ENCODE measurements at regions not wholly inside any gene's neighbourhood (a gene's known extent, or its start where the extent isn't known, plus 50 kb on each side); places are given as distances from the start of the nearest gene placed in this dataset.

DNA sequence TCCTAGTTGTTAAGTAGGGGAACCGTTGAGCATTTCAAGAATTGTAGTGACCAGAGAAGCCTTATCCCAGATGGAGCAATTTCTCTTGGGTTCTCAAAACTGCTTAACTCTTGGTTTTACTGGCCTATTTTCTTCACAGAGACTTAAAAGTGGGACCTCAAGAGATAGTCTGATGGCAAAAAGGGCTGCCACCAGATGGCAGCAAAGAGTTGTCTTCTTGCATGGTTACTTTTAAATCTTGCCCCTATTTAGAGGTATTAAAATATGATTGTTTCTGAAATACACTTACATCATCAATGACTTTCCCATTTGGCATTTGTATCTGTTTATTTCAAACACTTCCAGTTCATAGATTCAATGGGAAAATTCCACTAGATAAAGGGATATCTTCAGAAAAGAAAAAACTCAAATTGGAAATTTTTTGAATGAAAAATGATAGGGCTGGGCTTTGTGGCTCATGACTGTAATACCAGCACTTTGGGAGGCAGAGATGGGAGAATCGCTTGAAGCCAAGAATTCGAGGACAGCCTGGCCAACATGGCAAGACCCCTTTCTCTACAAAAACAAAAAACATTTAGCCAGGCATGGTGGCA lies 69.9 kb upstream of the CNTN1 start:
- H3K27ac Mint-ChIP-seq: no peak overlapping the region
- H3K4me3 Mint-ChIP-seq: no peak overlapping the region
- ATAC-seq (peak; percentile 43; the same call in 1 of the 2 replicates), DNase-seq (ENCODE audit: low spot score) (peak; percentile 71)
- H3K36me3 Mint-ChIP-seq: no peaks in the 10 kb centered on the region
- ChIA-PET CTCF (interaction anchor here (2.1 kb wide), 1 partner anchor 298 kb away, joined by 7 read pairs; no protein-coding TSS in a partner anchor), POLR2A (no interaction called here)
- peaks cover 5% of the 10 kb centered on the region for H3K9me3 Mint-ChIP-seq
- TF ChIP-seq ZNF138 (CRISPR knock-in tag; conservative IDR thresholded peaks at IDR 0.05): no peak
- TF ChIP-seq, protein P1, sequence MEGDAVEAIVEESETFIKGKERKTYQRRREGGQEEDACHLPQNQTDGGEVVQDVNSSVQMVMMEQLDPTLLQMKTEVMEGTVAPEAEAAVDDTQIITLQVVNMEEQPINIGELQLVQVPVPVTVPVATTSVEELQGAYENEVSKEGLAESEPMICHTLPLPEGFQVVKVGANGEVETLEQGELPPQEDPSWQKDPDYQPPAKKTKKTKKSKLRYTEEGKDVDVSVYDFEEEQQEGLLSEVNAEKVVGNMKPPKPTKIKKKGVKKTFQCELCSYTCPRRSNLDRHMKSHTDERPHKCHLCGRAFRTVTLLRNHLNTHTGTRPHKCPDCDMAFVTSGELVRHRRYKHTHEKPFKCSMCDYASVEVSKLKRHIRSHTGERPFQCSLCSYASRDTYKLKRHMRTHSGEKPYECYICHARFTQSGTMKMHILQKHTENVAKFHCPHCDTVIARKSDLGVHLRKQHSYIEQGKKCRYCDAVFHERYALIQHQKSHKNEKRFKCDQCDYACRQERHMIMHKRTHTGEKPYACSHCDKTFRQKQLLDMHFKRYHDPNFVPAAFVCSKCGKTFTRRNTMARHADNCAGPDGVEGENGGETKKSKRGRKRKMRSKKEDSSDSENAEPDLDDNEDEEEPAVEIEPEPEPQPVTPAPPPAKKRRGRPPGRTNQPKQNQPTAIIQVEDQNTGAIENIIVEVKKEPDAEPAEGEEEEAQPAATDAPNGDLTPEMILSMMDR (IDR thresholded peaks at IDR 0.05): peak; percentile 70
- no peaks in the 10 kb centered on the region for H3K4me1 Mint-ChIP-seq
- no peaks in the 10 kb centered on the region for H3K27me3 Mint-ChIP-seq (ENCODE audit: low read depth)

DNA sequence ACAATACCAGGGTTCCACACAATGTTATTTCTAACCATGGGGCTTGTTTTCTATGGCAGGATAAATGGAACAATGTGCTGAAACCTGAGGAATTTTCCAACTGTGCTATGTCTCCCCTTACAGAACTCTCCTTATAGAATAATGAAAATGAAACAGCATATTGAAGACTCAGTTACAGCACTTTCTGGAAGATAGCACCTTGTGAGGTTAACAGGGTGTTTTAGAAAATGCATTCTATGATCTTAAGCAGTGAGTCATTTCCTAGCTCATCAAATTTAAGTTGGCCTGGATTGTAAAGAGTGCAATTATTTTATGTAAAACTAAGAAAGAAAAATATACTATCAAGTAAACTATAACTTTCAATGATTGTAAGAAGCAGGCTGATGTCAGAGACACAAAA lies 60.1 kb upstream of the CNTN1 start:
- no peak overlapping the region for H3K4me3 Mint-ChIP-seq
- H3K4me1 Mint-ChIP-seq: no peaks in the 10 kb centered on the region
- DNase-seq (ENCODE audit: low spot score) (no peak), ATAC-seq (no peak)
- H3K9me3 Mint-ChIP-seq: peaks cover 4% of the 10 kb centered on the region
- TF ChIP-seq, protein P2, sequence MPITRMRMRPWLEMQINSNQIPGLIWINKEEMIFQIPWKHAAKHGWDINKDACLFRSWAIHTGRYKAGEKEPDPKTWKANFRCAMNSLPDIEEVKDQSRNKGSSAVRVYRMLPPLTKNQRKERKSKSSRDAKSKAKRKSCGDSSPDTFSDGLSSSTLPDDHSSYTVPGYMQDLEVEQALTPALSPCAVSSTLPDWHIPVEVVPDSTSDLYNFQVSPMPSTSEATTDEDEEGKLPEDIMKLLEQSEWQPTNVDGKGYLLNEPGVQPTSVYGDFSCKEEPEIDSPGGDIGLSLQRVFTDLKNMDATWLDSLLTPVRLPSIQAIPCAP (CRISPR knock-in tag; IDR thresholded peaks at IDR 0.05): no peak
- TF ChIP-seq, protein P3, sequence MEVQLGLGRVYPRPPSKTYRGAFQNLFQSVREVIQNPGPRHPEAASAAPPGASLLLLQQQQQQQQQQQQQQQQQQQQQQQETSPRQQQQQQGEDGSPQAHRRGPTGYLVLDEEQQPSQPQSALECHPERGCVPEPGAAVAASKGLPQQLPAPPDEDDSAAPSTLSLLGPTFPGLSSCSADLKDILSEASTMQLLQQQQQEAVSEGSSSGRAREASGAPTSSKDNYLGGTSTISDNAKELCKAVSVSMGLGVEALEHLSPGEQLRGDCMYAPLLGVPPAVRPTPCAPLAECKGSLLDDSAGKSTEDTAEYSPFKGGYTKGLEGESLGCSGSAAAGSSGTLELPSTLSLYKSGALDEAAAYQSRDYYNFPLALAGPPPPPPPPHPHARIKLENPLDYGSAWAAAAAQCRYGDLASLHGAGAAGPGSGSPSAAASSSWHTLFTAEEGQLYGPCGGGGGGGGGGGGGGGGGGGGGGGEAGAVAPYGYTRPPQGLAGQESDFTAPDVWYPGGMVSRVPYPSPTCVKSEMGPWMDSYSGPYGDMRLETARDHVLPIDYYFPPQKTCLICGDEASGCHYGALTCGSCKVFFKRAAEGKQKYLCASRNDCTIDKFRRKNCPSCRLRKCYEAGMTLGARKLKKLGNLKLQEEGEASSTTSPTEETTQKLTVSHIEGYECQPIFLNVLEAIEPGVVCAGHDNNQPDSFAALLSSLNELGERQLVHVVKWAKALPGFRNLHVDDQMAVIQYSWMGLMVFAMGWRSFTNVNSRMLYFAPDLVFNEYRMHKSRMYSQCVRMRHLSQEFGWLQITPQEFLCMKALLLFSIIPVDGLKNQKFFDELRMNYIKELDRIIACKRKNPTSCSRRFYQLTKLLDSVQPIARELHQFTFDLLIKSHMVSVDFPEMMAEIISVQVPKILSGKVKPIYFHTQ (CRISPR knock-in tag; IDR thresholded peaks at IDR 0.05): no peak
- TF ChIP-seq NR1H2 (CRISPR knock-in tag; IDR thresholded peaks at IDR 0.05): no peak
- no peak for TF ChIP-seq TEAD1 (CRISPR knock-in tag; IDR thresholded peaks at IDR 0.05)
- TF ChIP-seq NR3C1 (CRISPR knock-in tag; conservative IDR thresholded peaks at IDR 0.05; ENCODE audit: low read depth): no peak
- TF ChIP-seq MXD4 (CRISPR knock-in tag; IDR thresholded peaks at IDR 0.05; ENCODE audit: borderline replicate concordance): no peak
- no peak for TF ChIP-seq ZNF232 (CRISPR knock-in tag; IDR thresholded peaks at IDR 0.05)
- TF ChIP-seq, protein P4, sequence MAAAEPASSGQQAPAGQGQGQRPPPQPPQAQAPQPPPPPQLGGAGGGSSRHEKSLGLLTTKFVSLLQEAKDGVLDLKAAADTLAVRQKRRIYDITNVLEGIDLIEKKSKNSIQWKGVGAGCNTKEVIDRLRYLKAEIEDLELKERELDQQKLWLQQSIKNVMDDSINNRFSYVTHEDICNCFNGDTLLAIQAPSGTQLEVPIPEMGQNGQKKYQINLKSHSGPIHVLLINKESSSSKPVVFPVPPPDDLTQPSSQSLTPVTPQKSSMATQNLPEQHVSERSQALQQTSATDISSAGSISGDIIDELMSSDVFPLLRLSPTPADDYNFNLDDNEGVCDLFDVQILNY (CRISPR knock-in tag; IDR thresholded peaks at IDR 0.05): no peak
- TF ChIP-seq, protein P5, sequence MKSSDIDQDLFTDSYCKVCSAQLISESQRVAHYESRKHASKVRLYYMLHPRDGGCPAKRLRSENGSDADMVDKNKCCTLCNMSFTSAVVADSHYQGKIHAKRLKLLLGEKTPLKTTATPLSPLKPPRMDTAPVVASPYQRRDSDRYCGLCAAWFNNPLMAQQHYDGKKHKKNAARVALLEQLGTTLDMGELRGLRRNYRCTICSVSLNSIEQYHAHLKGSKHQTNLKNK (CRISPR knock-in tag; IDR thresholded peaks at IDR 0.05): no peak
- TF ChIP-seq GTF2I (CRISPR knock-in tag; conservative IDR thresholded peaks at IDR 0.05): no peak
- TF ChIP-seq, protein P6, sequence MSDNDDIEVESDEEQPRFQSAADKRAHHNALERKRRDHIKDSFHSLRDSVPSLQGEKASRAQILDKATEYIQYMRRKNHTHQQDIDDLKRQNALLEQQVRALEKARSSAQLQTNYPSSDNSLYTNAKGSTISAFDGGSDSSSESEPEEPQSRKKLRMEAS (CRISPR knock-in tag; IDR thresholded peaks at IDR 0.05): no peak
- TF ChIP-seq, protein P7, sequence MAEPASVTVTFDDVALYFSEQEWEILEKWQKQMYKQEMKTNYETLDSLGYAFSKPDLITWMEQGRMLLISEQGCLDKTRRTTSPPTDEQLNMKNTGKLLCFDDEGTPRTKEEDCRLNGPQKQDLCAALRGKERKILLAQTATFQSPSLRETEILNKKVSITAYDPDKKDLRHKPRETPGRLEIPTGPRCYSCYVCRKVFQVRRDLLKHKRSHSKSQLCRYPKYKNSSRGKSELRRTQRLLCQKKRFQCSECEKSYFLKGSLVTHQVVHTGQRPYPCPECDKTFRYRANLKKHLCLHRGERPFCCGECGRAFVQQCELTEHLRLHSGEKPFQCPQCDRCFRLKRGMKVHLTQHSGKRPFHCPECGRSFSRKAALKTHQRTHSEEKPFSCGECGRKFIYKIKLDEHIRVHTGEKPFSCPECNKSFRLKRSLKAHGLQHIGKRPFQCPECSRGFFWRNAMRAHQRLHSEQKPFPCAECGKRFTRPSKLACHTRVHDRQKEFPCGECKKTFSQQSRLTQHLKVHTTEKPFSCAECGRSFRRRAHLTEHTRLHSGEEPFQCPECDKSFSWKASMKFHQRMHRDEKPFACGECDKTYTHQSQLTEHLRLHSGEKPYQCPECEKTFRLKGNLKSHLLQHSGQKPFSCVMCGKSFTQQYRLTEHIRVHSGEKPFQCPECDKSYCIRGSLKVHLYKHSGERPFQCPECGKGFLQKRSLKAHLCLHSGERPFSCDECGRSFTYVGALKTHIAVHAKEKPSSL (CRISPR knock-in tag; conservative IDR thresholded peaks at IDR 0.05): no peak
- TF ChIP-seq, protein P8, sequence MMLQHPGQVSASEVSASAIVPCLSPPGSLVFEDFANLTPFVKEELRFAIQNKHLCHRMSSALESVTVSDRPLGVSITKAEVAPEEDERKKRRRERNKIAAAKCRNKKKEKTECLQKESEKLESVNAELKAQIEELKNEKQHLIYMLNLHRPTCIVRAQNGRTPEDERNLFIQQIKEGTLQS (CRISPR knock-in tag; conservative IDR thresholded peaks at IDR 0.05): no peak
- TF ChIP-seq, protein P9, sequence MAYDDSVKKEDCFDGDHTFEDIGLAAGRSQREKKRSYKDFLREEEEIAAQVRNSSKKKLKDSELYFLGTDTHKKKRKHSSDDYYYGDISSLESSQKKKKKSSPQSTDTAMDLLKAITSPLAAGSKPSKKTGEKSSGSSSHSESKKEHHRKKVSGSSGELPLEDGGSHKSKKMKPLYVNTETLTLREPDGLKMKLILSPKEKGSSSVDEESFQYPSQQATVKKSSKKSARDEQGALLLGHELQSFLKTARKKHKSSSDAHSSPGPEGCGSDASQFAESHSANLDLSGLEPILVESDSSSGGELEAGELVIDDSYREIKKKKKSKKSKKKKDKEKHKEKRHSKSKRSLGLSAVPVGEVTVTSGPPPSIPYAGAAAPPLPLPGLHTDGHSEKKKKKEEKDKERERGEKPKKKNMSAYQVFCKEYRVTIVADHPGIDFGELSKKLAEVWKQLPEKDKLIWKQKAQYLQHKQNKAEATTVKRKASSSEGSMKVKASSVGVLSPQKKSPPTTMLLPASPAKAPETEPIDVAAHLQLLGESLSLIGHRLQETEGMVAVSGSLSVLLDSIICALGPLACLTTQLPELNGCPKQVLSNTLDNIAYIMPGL (CRISPR knock-in tag; IDR thresholded peaks at IDR 0.05): no peak
- H3K27ac Mint-ChIP-seq: no peak overlapping the region
- H3K36me3 Mint-ChIP-seq: no peaks in the 10 kb centered on the region
- no peaks in the 10 kb centered on the region for H3K27me3 Mint-ChIP-seq (ENCODE audit: low read depth)
- CTCF ChIA-PET: no interaction called here
- POLR2A ChIA-PET: no interaction called here
